Uterus (tissue), 3 donors: ENCODE measurements at regions not wholly inside any gene's neighbourhood (a gene's known extent, or its start where the extent isn't known, plus 50 kb on each side); places are given as distances from the start of the nearest gene placed in this dataset.

Experiments
- DNase-seq, 2 donors: peaks; one replicate each; pipeline ENCODE4 v3.0.0-alpha.2; 2019 to 2020
- H3K27ac ChIP-seq, 2 donors: fragments of 200-600 bp; sonication (generic); 1 replicate in 1 of 2; 2 replicates in 1 of 2; pipeline ENCODE4 v1.5.1; 2016 to 2018
- H3K27me3 ChIP-seq, 2 donors: fragments of 200-600 bp; sonication (generic); one replicate each; pipeline ENCODE4 v1.5.1; 2018 to 2019; ENCODE audit warnings: control low read depth in 1 of 2
- H3K36me3 ChIP-seq, 2 donors: fragments of 200-600 bp; sonication (generic); one replicate each; pipeline ENCODE4 v1.5.1; 2019; ENCODE audit warnings: control low read depth in 1 of 2
- H3K4me1 ChIP-seq, 2 donors: fragments of 200-600 bp; sonication (generic); one replicate each; pipeline ENCODE4 v1.5.1; 2018 to 2019; ENCODE audit warnings: control low read depth in 1 of 2
- H3K4me3 ChIP-seq, 2 donors: fragments of 200-600 bp; sonication (generic); 1 replicate in 1 of 2; 2 replicates in 1 of 2; pipeline ENCODE4 v1.5.1; 2018 to 2019; ENCODE audit warnings: mild to moderate bottlenecking in 1 of 2
- H3K9me3 ChIP-seq, 2 donors: fragments of 200-600 bp; sonication (generic); one replicate each; pipeline ENCODE4 v1.5.1; 2019; ENCODE audit warnings: control low read depth in 1 of 2
- POLR2A ChIP-seq, 2 donors: fragments of 450-650 bp; IDR thresholded peaks; one replicate each; pipeline ENCODE4 v1.6.1; 2016; ENCODE audit warnings: antibody characterized with exemption in 2 of 2, mild to moderate bottlenecking in 1 of 2, moderate library complexity in 1 of 2
- intact Hi-C: fragments of 100-400 bp; cut with DNase I; formaldehyde crosslinking; loops from one replicate; pipeline ENCODE4 v1.15.1; 2023; ENCODE audit warnings: low total_unique reads
- TF ChIP-seq, protein P1 (sequence below), 4 experiments: fragments of 200-600 bp in 2 of 4; fragments of 450-650 bp in 2 of 4; sonication (generic) in 2 of 4; IDR thresholded peaks; one replicate each; pipeline ENCODE4 v1.5.1; 2016 to 2019; ENCODE audit warnings: antibody characterized with exemption in 4 of 4, mild to moderate bottlenecking in 2 of 4, moderate library complexity in 1 of 4
- donor health status: DM: yes; HTN: yes; CAD: no.

DNA sequence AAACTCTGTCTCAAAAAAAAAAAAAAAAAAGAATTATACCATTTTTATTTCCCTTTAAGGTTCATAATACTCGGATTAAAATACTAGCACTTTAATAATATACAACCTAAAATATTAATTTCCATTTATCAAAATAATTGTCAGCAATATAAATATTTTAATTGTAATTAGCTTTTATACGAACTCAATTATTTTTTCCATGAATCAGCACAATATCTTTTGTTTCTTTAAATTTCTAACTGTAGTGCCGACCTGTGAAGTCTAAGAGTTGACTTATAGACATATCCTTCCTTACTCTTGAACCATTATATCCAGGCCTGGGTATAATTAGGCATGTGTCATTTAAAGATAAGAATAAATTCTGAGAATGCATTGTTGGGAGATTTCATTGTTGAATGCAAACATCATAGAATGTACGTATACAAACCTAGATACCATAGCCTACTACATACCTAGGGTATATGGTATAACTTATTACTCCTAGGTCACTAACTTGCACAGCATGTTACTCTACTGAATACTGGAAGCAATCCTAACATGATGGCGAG, 996.7 kb upstream of the TMPRSS15 start:
- no peak overlapping the region for H3K27ac ChIP-seq
- no peaks in the 10 kb centered on the region for H3K27me3 ChIP-seq
- no peaks in the 10 kb centered on the region for H3K9me3 ChIP-seq
- intact Hi-C loops: no loop called here
- no peaks in the 10 kb centered on the region for H3K36me3 ChIP-seq
- H3K4me3 ChIP-seq: no peak overlapping the region
- no peak for DNase-seq
- TF ChIP-seq, protein P1, sequence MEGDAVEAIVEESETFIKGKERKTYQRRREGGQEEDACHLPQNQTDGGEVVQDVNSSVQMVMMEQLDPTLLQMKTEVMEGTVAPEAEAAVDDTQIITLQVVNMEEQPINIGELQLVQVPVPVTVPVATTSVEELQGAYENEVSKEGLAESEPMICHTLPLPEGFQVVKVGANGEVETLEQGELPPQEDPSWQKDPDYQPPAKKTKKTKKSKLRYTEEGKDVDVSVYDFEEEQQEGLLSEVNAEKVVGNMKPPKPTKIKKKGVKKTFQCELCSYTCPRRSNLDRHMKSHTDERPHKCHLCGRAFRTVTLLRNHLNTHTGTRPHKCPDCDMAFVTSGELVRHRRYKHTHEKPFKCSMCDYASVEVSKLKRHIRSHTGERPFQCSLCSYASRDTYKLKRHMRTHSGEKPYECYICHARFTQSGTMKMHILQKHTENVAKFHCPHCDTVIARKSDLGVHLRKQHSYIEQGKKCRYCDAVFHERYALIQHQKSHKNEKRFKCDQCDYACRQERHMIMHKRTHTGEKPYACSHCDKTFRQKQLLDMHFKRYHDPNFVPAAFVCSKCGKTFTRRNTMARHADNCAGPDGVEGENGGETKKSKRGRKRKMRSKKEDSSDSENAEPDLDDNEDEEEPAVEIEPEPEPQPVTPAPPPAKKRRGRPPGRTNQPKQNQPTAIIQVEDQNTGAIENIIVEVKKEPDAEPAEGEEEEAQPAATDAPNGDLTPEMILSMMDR (IDR thresholded peaks at IDR 0.05): no peak
- no peak for TF ChIP-seq POLR2A (IDR thresholded peaks at IDR 0.05)
- H3K4me1 ChIP-seq: no peaks in the 10 kb centered on the region

DNA sequence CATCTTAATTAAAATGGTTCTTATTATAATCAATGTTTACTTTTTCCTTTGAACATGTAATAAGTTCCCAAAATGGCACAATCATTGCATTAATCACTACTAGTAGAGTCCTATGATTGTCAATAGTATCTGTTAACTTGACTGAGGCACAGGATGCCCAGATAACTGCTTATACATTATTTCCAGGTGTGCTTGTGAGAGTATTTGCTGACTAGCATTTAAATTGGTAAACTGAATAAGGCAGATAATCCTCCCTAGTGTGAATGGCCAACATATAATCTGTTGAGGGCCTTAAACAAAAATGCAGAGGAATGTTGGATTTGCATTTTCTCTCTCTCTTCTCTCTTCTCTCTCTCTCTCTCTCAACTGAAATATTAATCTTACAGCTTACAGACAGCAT, 999.3 kb upstream of the TMPRSS15 start:
- intact Hi-C loops: no loop called here
- no peaks in the 10 kb centered on the region for H3K9me3 ChIP-seq
- no peaks in the 10 kb centered on the region for H3K36me3 ChIP-seq
- no peaks in the 10 kb centered on the region for H3K27me3 ChIP-seq
- DNase-seq: no peak
- H3K4me1 ChIP-seq: no peaks in the 10 kb centered on the region
- no peak overlapping the region for H3K4me3 ChIP-seq
- TF ChIP-seq, protein P1 (IDR thresholded peaks at IDR 0.05): no peak
- no peak for TF ChIP-seq POLR2A (IDR thresholded peaks at IDR 0.05)
- H3K27ac ChIP-seq: no peak overlapping the region

DNA sequence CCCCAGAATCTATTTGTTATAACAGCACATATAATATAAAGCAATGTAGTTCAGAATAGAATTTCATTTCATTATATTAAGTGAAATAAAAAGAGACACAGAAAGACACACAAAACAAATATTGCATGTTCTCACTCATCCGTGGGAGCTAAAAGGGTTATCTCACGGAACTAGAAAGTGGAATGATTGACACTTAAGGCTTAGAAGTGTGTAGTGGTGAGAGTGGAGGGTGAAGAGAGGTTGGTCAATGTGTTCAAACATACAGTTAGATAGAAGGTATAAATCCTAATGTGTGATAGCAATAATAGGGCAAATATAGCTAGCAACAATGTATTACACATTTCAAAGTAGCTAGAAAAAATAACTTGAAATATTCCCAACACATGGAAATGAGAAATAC, 1001.7 kb upstream of the TMPRSS15 start:
- TF ChIP-seq, protein P1 (IDR thresholded peaks at IDR 0.05): no peak
- no peak overlapping the region for H3K4me3 ChIP-seq
- no peak overlapping the region for H3K27ac ChIP-seq
- no peaks in the 10 kb centered on the region for H3K36me3 ChIP-seq
- intact Hi-C loops: no loop called here
- no peaks in the 10 kb centered on the region for H3K27me3 ChIP-seq
- H3K4me1 ChIP-seq: no peaks in the 10 kb centered on the region
- no peaks in the 10 kb centered on the region for H3K9me3 ChIP-seq
- DNase-seq: no peak

DNA sequence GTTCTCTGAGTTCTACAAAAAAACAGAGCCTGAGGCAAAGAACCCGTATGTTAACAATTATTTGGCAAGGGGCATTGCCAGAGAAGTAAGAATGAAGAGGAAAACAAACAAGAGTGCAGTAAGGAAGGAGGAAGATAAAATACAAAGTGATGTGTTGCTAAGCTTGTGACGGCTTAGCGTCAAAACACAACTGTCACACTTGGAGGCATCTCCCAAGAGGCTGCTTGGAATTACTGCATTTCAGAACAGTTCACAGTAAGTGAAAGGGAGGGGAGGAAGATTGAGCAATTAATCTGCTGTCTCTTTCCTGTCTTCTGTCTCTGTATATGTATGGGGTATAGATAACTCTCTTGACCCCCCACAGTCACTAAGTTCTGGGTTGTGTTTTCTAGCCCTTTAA, 1017.0 kb upstream of the TMPRSS15 start:
- H3K9me3 ChIP-seq: no peaks in the 10 kb centered on the region
- intact Hi-C loops: no loop called here

DNA sequence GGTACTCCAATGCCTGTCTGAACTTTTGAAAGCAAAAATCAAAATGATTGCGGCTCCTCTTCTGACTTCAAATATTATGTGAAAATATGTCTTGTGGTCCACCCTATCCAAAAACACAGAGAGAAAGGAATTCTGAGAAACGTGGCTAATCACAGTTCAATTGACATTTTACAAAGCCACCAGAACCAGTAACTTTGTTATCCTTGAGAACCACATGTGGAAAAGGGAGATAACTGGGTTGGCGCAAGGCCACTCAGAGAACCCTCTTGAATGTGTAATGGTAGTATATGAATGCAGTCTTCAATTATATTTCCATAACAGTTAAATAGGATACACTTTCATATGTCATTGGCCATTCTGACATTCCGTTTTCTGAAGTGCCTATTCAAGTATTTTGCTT, 1030.0 kb upstream of the TMPRSS15 start:
- no peak for DNase-seq
- no peak overlapping the region for H3K4me3 ChIP-seq
- intact Hi-C loops: no loop called here

More for the DNA sequence above, 1017.0 kb upstream of the TMPRSS15 start:
- Histone ChIP-seq H3K4me3 (no peak overlapping the region), H3K27me3 (no peaks in the 10 kb centered on the region), H3K27ac (no peak overlapping the region), H3K4me1 (no peaks in the 10 kb centered on the region), H3K36me3 (no peaks in the 10 kb centered on the region)
- no peak for TF ChIP-seq POLR2A (IDR thresholded peaks at IDR 0.05)
- TF ChIP-seq, protein P1 (IDR thresholded peaks at IDR 0.05): no peak
- DNase-seq: no peak

More for the DNA sequence above, 1030.0 kb upstream of the TMPRSS15 start:
- TF ChIP-seq, protein P1 (IDR thresholded peaks at IDR 0.05): no peak
- no peak for TF ChIP-seq POLR2A (IDR thresholded peaks at IDR 0.05)
- Histone ChIP-seq H3K27ac (no peak overlapping the region), H3K9me3 (no peaks in the 10 kb centered on the region), H3K4me1 (no peaks in the 10 kb centered on the region), H3K36me3 (no peaks in the 10 kb centered on the region), H3K27me3 (no peaks in the 10 kb centered on the region)
